Body of pancreas (tissue), 4 donors: ENCODE measurements at regions not wholly inside any gene's neighbourhood (a gene's known extent, or its start where the extent isn't known, plus 50 kb on each side); places are given as distances from the start of the nearest gene placed in this dataset.

Source experiments
- POLR2A ChIP-seq, 3 donors: fragments of 450-650 bp; IDR thresholded peaks; one replicate each; pipeline ENCODE4 v1.6.1; 2016; ENCODE audit warnings: antibody characterized with exemption in 3 of 3, mild to moderate bottlenecking in 2 of 3
- TF ChIP-seq, protein P1 (sequence below), 7 experiments: fragments of 450-650 bp in 4 of 7; fragments of 200-600 bp in 3 of 7; sonication (generic) in 3 of 7; IDR thresholded peaks; one replicate each; pipeline ENCODE4 v1.5.1; 2016 to 2019; ENCODE audit warnings: antibody characterized with exemption in 7 of 7

- TF ChIP-seq, protein P1, sequence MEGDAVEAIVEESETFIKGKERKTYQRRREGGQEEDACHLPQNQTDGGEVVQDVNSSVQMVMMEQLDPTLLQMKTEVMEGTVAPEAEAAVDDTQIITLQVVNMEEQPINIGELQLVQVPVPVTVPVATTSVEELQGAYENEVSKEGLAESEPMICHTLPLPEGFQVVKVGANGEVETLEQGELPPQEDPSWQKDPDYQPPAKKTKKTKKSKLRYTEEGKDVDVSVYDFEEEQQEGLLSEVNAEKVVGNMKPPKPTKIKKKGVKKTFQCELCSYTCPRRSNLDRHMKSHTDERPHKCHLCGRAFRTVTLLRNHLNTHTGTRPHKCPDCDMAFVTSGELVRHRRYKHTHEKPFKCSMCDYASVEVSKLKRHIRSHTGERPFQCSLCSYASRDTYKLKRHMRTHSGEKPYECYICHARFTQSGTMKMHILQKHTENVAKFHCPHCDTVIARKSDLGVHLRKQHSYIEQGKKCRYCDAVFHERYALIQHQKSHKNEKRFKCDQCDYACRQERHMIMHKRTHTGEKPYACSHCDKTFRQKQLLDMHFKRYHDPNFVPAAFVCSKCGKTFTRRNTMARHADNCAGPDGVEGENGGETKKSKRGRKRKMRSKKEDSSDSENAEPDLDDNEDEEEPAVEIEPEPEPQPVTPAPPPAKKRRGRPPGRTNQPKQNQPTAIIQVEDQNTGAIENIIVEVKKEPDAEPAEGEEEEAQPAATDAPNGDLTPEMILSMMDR (IDR thresholded peaks at IDR 0.05), result no peak
- no peak for TF ChIP-seq POLR2A (IDR thresholded peaks at IDR 0.05)
Measured at GRCh38 chr14:83520837-83521236, 1987.2 kb upstream of the SEL1L start.
